IMR-90 (cell line): ENCODE measurements at regions not wholly inside any gene's neighbourhood (a gene's known extent, or its start where the extent isn't known, plus 50 kb on each side); places are given as distances from the start of the nearest gene placed in this dataset.

Experiments used
- ATAC-seq: fragments of 200-7000 bp; cut with Tn5 transposase; 2 replicates; pipeline ENCODE4 v1.9.1; 2020; ENCODE audit warnings: low read depth, mild to moderate bottlenecking, moderate library complexity
- BruUV-seq: library from RNA; stranded (reverse); fragments of 400-500 nt; replicated peaks from 2 replicates; lab custom pipeline; 2021; lab: Mats Ljungman, UMichigan
- CTCF ChIA-PET: fragments of 300-600 bp; formaldehyde crosslinking; extraction: SDS; loops from one replicate; lab custom pipeline; 2021; ENCODE audit warnings: antibody characterized with exemption; lab: Yijun Ruan, JAX
- POLR2A ChIA-PET: fragments of 300-600 bp; sonication (Branson Sonifier 250); formaldehyde crosslinking; loops from one replicate; lab custom pipeline; 2022; ENCODE audit warnings: antibody characterized with exemption; ENCODE audit not compliant: unreplicated experiment; lab: Charles Lee
- DNase-seq: peaks from one replicate; pipeline ENCODE4 v3.0.0; 2013
- H2AFZ ChIP-seq: replicated peaks from 2 replicates; pipeline ENCODE3; 2013; ENCODE audit warnings: low read length, mild to moderate bottlenecking; ENCODE audit not compliant: poor library complexity
- H2AK5ac ChIP-seq: 2 replicates; pipeline ENCODE4 v1.6.1; 2013; ENCODE audit warnings: low read depth, low read length, inconsistent platforms
- H2AK9ac ChIP-seq: replicated peaks from 2 replicates; pipeline ENCODE3; 2013; ENCODE audit warnings: mild to moderate bottlenecking, low read depth, low read length, moderate library complexity; ENCODE audit not compliant: poor library complexity
- H2BK120ac ChIP-seq: 2 replicates; pipeline ENCODE4 v1.6.1; 2013; ENCODE audit warnings: low read depth, low read length, inconsistent platforms
- H2BK15ac ChIP-seq: 3 replicates; pipeline ENCODE4 v1.6.1; 2013; ENCODE audit warnings: low read depth, low read length, inconsistent platforms
- H2BK20ac ChIP-seq: 2 replicates; pipeline ENCODE4 v1.6.1; 2013; ENCODE audit warnings: low read depth, mild to moderate bottlenecking, inconsistent platforms, low read length, moderate library complexity
- H2BK5ac ChIP-seq: 2 replicates; pipeline ENCODE4 v1.6.1; 2013; ENCODE audit warnings: mild to moderate bottlenecking, low read depth, low read length, inconsistent platforms; ENCODE audit not compliant: poor library complexity, severe bottlenecking
- H3K14ac ChIP-seq: replicated peaks from 2 replicates; pipeline ENCODE4 v1.6.1; 2013; ENCODE audit warnings: low read depth, low read length, inconsistent platforms
- H3K18ac ChIP-seq: 2 replicates; pipeline ENCODE4 v1.6.1; 2013; ENCODE audit warnings: low read depth, low read length, control low read depth
- H3K23ac ChIP-seq: 2 replicates; pipeline ENCODE4 v1.6.1; 2013; ENCODE audit warnings: low read depth, low read length, inconsistent platforms
- H3K27ac ChIP-seq: 2 replicates; pipeline ENCODE4 v1.5.1; 2013; ENCODE audit warnings: mild to moderate bottlenecking, control low read depth, low read length; ENCODE audit not compliant: insufficient read depth
- H3K27me3 ChIP-seq: 2 replicates; pipeline ENCODE4 v1.6.1; 2013; ENCODE audit warnings: low read length; ENCODE audit not compliant: control insufficient read depth, insufficient read depth
- H3K36me3 ChIP-seq: 2 replicates; pipeline ENCODE4 v1.6.1; 2013; ENCODE audit warnings: low read length, mixed read lengths; ENCODE audit not compliant: control insufficient read depth, insufficient read depth
- H3K4ac ChIP-seq: 2 replicates; pipeline ENCODE4 v1.6.1; 2013; ENCODE audit warnings: low read depth, low read length, inconsistent platforms
- H3K4me1 ChIP-seq: 2 replicates; pipeline ENCODE4 v1.6.1; 2013; ENCODE audit warnings: low read length, mixed read lengths; ENCODE audit not compliant: control insufficient read depth, insufficient read depth
- H3K4me2 ChIP-seq: 2 replicates; pipeline ENCODE4 v1.6.1; 2013; ENCODE audit warnings: low read depth, mild to moderate bottlenecking, control low read depth, low read length, moderate library complexity
- H3K4me3 ChIP-seq: 2 replicates; pipeline ENCODE4 v1.5.1; 2013; ENCODE audit warnings: low read depth, mild to moderate bottlenecking, control low read depth, low read length, moderate library complexity; ENCODE audit not compliant: insufficient read depth
- H3K56ac ChIP-seq: 2 replicates; pipeline ENCODE4 v1.6.1; 2013; ENCODE audit warnings: low read length, inconsistent platforms; ENCODE audit not compliant: insufficient read depth; ENCODE audit errors: extremely low read depth
- H3K79me1 ChIP-seq, 2 experiments: 2 replicates each; pipeline ENCODE4 v1.6.1; 2013; ENCODE audit warnings: low read length in 2 of 2, inconsistent platforms in 1 of 2, low read depth in 1 of 2
- H3K9ac ChIP-seq: 2 replicates; pipeline ENCODE4 v1.6.1; 2013; ENCODE audit warnings: low read depth, low read length, control low read depth
- H3K9me1 ChIP-seq: 2 replicates; pipeline ENCODE4 v1.6.1; 2013; ENCODE audit warnings: low read length, inconsistent platforms; ENCODE audit not compliant: insufficient read depth
- H3K9me3 ChIP-seq: 2 replicates; pipeline ENCODE4 v1.6.1; 2013; ENCODE audit warnings: low read length; ENCODE audit not compliant: control insufficient read depth, insufficient read depth
- H4K20me1 ChIP-seq: 2 replicates; pipeline ENCODE4 v1.6.1; 2013; ENCODE audit warnings: low read length, inconsistent platforms; ENCODE audit not compliant: insufficient read depth
- H4K5ac ChIP-seq: 2 replicates; pipeline ENCODE4 v1.6.1; 2013; ENCODE audit warnings: mild to moderate bottlenecking, low read depth, low read length, control low read depth
- H4K8ac ChIP-seq, 2 experiments: 2 replicates each; pipeline ENCODE4 v1.6.1; 2013; ENCODE audit warnings: low read depth in 2 of 2, low read length in 2 of 2, control low read depth in 1 of 2, inconsistent platforms in 1 of 2
- H4K91ac ChIP-seq: 2 replicates; pipeline ENCODE4 v1.6.1; 2013; ENCODE audit warnings: low read depth, low read length, inconsistent platforms; ENCODE audit not compliant: insufficient read depth
- NFE2L2 ChIP-seq: fragments of 150-350 bp; IDR thresholded peaks from 2 replicates; pipeline ENCODE4 v1.6.1; 2016; ENCODE audit warnings: low read depth, mild to moderate bottlenecking, low read length
- WGBS, 2 experiments: methylation state at CpG; one replicate each; pipeline versions ENCODE4 v1.1.5 to v1.1.7; 2013; ENCODE audit warnings: missing lambda C conversion rate in 2 of 2; ENCODE audit not compliant: insufficient read length in 1 of 2; ENCODE audit errors: extremely low coverage in 2 of 2; 5-methylcytosine and 5-hydroxymethylcytosine counted together
- dilution Hi-C: fragments of 300-500 bp; cut with HindIII; formaldehyde crosslinking; loops from one replicate; pipeline ENCODE4 v1.14.3; 2018; ENCODE audit warnings: low sequenced_read_pairs; ENCODE audit not compliant: unreplicated experiment
- in situ Hi-C: fragments of 300-500 bp; cut with MboI; formaldehyde crosslinking; loops from 3 replicates; pipeline ENCODE4 v1.14.3; 2019; ENCODE audit warnings: low sequenced_read_pairs, inconsistent platforms, mixed read lengths
- intact Hi-C: fragments of 100-400 bp; cut with micrococcal nuclease; formaldehyde crosslinking; loops from 2 replicates; pipeline ENCODE4 v1.10.0; 2022

DNA sequence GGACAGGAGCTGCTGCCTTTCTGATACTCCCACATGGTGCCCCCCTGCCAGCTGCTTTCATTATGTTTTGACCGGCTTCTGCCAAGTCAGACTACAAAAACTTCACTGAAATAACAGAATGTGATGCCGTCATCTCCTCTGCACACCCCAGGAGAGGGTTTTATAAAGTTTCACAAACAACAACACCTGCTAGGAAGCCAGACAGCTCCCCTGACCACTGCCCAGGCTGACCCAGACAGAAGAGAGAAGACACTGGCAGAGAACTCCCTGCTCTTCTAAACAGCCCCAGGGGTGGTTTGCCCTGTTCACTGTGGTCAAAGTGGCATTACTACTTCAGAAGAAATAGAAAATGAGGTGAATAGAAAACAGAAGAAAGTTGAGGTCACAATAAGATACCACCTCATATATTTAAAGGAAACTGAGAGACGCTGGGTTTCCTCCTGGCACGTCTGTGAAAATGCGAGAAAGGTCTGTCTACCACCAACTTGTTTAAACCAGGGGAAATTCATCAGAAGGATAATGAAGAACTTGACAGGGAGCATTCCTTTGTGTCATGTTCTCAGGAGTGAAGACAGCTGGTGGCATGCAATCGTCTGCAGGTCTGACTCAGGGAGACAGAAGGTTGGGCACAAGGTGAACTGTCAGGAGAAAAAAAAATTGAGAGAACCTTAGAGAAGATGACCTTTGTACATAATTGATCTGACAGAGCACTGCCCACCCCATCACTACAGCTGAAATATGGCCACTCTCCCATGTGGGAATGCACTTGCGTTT lies 119.0 kb upstream of the NFIA start:
- Histone ChIP-seq H3K27ac (no peak overlapping the region), H2BK20ac (no peak overlapping the region), H2AFZ (no peak overlapping the region), H2BK15ac (no peak overlapping the region), H3K4me1 (no peaks in the 10 kb centered on the region), H3K14ac (no peak overlapping the region), H3K79me1 (no peaks in the 10 kb centered on the region), H2BK5ac (no peak overlapping the region), H2AK5ac (no peak overlapping the region), H3K36me3 (no peaks in the 10 kb centered on the region), H4K8ac (no peak overlapping the region), H3K56ac (no peak overlapping the region), H3K4me3 (no peak overlapping the region), H3K23ac (no peak overlapping the region), H2BK120ac (no peak overlapping the region), H4K20me1 (no peaks in the 10 kb centered on the region), H3K18ac (no peak overlapping the region), H3K9ac (no peak overlapping the region), H4K5ac (no peak overlapping the region), H3K9me3 (peaks cover 6% of the 10 kb centered on the region; the same call in 1 of the 2 replicates), H2AK9ac (no peak overlapping the region), H3K4me2 (no peak overlapping the region), H4K91ac (no peak overlapping the region), H3K4ac (no peak overlapping the region), H3K27me3 (no peaks in the 10 kb centered on the region; the same call in 1 of the 2 replicates), H3K9me1 (no peaks in the 10 kb centered on the region)
- no peak for TF ChIP-seq NFE2L2
- CTCF ChIA-PET, result interaction anchor here (0.6 kb wide), 1 partner anchor 728 kb away, joined by 7 read pairs; no protein-coding TSS in a partner anchor
- intact Hi-C loops, result no loop called here
- ATAC-seq, result no peak
- no peak for DNase-seq
- in situ Hi-C loops, result no loop called here
- 70% methylated on average over 2 of the region's 7 CpGs; no CpG with 5 or more reads in 1 of the 2 experiments for whole genome bisulfite sequencing, 2 experiments
- dilution Hi-C loops, result no loop called here
- POLR2A ChIA-PET, result no interaction called here
- BruUV-seq, result no TSS peak
